SK-N-SH treated with all-trans-retinoic acid at 6 μM for 48 hours (cell line): ENCODE measurements at regions not wholly inside any gene's neighbourhood (a gene's known extent, or its start where the extent isn't known, plus 50 kb on each side); places are given as distances from the start of the nearest gene placed in this dataset.

Source experiments
- CSDC2 ChIP-seq: fragments of 250-450 bp; sonication (Bioruptor Pico); IDR thresholded peaks from 2 replicates; pipeline ENCODE4 v1.5.0; 2020; ENCODE audit warnings: mild to moderate bottlenecking, moderate library complexity
- POU6F1 ChIP-seq: fragments of 250-450 bp; sonication (Bioruptor Pico); IDR thresholded peaks from 2 replicates; pipeline ENCODE4 v1.8.0; 2021; ENCODE audit warnings: low read depth, mild to moderate bottlenecking, moderate library complexity, borderline replicate concordance
- RARB ChIP-seq: fragments of 250-450 bp; sonication (Bioruptor Pico); IDR thresholded peaks from 2 replicates; pipeline ENCODE4 v1.8.0; 2021; ENCODE audit warnings: mild to moderate bottlenecking, moderate library complexity
- TSHZ2 ChIP-seq: fragments of 250-450 bp; sonication (Bioruptor Pico); IDR thresholded peaks from 2 replicates; pipeline ENCODE4 v1.5.0; 2020; ENCODE audit warnings: mild to moderate bottlenecking, moderate library complexity
- ZFP30 ChIP-seq: fragments of 450-650 bp; formaldehyde crosslinking; IDR thresholded peaks from 2 replicates; pipeline ENCODE4 v1.5.0; 2022; ENCODE audit warnings: mild to moderate bottlenecking, moderate library complexity
- ZNF8 ChIP-seq: fragments of 450-650 bp; formaldehyde crosslinking; IDR thresholded peaks from 2 replicates; pipeline ENCODE4 v1.5.0; 2020; ENCODE audit warnings: mild to moderate bottlenecking, moderate library complexity
- TF ChIP-seq, protein P1 (sequence below): fragments of 250-450 bp; sonication (Bioruptor Pico); IDR thresholded peaks from 2 replicates; pipeline ENCODE4 v1.5.1; 2020; ENCODE audit warnings: low read depth, mild to moderate bottlenecking, moderate library complexity
- TF ChIP-seq, protein P2 (sequence below): fragments of 250-450 bp; sonication (Bioruptor Pico); IDR thresholded peaks from 2 replicates; pipeline ENCODE4 v1.8.0; 2020; ENCODE audit warnings: mild to moderate bottlenecking, moderate library complexity, borderline replicate concordance

- TF ChIP-seq, protein P1, sequence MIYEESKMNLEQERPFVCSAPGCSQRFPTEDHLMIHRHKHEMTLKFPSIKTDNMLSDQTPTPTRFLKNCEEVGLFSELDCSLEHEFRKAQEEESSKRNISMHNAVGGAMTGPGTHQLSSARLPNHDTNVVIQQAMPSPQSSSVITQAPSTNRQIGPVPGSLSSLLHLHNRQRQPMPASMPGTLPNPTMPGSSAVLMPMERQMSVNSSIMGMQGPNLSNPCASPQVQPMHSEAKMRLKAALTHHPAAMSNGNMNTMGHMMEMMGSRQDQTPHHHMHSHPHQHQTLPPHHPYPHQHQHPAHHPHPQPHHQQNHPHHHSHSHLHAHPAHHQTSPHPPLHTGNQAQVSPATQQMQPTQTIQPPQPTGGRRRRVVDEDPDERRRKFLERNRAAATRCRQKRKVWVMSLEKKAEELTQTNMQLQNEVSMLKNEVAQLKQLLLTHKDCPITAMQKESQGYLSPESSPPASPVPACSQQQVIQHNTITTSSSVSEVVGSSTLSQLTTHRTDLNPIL (CRISPR knock-in tag), result no peak
- TF ChIP-seq CSDC2 (CRISPR knock-in tag) (no peak), ZFP30 (CRISPR knock-in tag) (no peak), ZNF8 (CRISPR knock-in tag) (no peak), POU6F1 (CRISPR knock-in tag) (no peak), RARB (CRISPR knock-in tag) (no peak), TSHZ2 (CRISPR knock-in tag) (no peak)
- TF ChIP-seq, protein P2, sequence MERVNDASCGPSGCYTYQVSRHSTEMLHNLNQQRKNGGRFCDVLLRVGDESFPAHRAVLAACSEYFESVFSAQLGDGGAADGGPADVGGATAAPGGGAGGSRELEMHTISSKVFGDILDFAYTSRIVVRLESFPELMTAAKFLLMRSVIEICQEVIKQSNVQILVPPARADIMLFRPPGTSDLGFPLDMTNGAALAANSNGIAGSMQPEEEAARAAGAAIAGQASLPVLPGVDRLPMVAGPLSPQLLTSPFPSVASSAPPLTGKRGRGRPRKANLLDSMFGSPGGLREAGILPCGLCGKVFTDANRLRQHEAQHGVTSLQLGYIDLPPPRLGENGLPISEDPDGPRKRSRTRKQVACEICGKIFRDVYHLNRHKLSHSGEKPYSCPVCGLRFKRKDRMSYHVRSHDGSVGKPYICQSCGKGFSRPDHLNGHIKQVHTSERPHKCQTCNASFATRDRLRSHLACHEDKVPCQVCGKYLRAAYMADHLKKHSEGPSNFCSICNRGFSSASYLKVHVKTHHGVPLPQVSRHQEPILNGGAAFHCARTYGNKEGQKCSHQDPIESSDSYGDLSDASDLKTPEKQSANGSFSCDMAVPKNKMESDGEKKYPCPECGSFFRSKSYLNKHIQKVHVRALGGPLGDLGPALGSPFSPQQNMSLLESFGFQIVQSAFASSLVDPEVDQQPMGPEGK (CRISPR knock-in tag), result no peak
These were observed 140.9 kb upstream of the MAP3K1 start for GRCh38 chr5:56674441-56674840.
